Dedifferentiated amniotic fluid mesenchymal stem cell (primary cell): ENCODE measurements at regions not wholly inside any gene's neighbourhood (a gene's known extent, or its start where the extent isn't known, plus 50 kb on each side); places are given as distances from the start of the nearest gene placed in this dataset.
"Not testable (repeated sequence)": the region's sequence is repeated elsewhere in the genome, so short reads cannot be mapped to it uniquely, and the experiment has no call there.

Experiments
- DNase-seq: peaks from one replicate; pipeline ENCODE4 v3.0.0-alpha.2; 2016; ENCODE audit errors: extremely low spot score

GRCh38 chr6:10343320-10343719 lies 71.6 kb downstream of the TFAP2A start:
- DNase-seq, result no peak

GRCh38 chr6:10341605-10342004 lies 73.3 kb downstream of the TFAP2A start:
- no peak for DNase-seq

GRCh38 chr6:10338151-10338550 lies 76.7 kb downstream of the TFAP2A start:
- no peak for DNase-seq

- not testable (repeated sequence) for DNase-seq
Measured at GRCh38 chr6:10337376-10337775, 77.5 kb downstream of the TFAP2A start.

GRCh38 chr6:10332111-10332510 lies 82.8 kb downstream of the TFAP2A start:
- DNase-seq, result no peak

GRCh38 chr6:10331334-10331968 lies 83.4 kb downstream of the TFAP2A start:
- no peak for DNase-seq

- DNase-seq, result no peak
Measured at GRCh38 chr6:10330515-10330914, 84.4 kb downstream of the TFAP2A start.

- no peak for DNase-seq
Measured at GRCh38 chr6:10323018-10323417, 91.9 kb downstream of the TFAP2A start.

GRCh38 chr6:10320291-10320690 lies 94.6 kb downstream of the TFAP2A start:
- no peak for DNase-seq

- DNase-seq, result peak; percentile 85
Measured at GRCh38 chr6:10316373-10316721, 98.5 kb downstream of the TFAP2A start.

- DNase-seq, result no peak
Measured at GRCh38 chr6:10315658-10316372, 99.1 kb downstream of the TFAP2A start.

GRCh38 chr6:10315034-10315433 lies 99.8 kb downstream of the TFAP2A start:
- no peak for DNase-seq

GRCh38 chr6:10314163-10314955 lies 100.5 kb downstream of the TFAP2A start:
- no peak for DNase-seq

GRCh38 chr6:10313799-10314162 lies 101.1 kb downstream of the TFAP2A start:
- no peak for DNase-seq

GRCh38 chr6:10312445-10312844 lies 102.4 kb downstream of the TFAP2A start:
- DNase-seq, result no peak

- DNase-seq, result not testable (repeated sequence)
Measured at GRCh38 chr6:10311546-10312405, 103.1 kb downstream of the TFAP2A start.

- DNase-seq, result no peak
Measured at GRCh38 chr6:10310826-10311225, 104.0 kb downstream of the TFAP2A start.

GRCh38 chr6:10310330-10310653 lies 104.6 kb downstream of the TFAP2A start:
- DNase-seq, result no peak

GRCh38 chr6:10309457-10310329 lies 105.2 kb downstream of the TFAP2A start:
- DNase-seq, result no peak

GRCh38 chr6:10307476-10307875 lies 107.4 kb downstream of the TFAP2A start:
- DNase-seq, result no peak

- no peak for DNase-seq
Measured at GRCh38 chr6:10307028-10307427, 107.8 kb downstream of the TFAP2A start.
